Adipocyte (in vitro differentiated cells): ENCODE measurements at regions not wholly inside any gene's neighbourhood (a gene's known extent, or its start where the extent isn't known, plus 50 kb on each side); places are given as distances from the start of the nearest gene placed in this dataset.
A peak's percentile ranks its signal among the peaks of the same experiment; 100 is the strongest.

ENCODE experiments used
- DNase-seq: peaks from one replicate; pipeline ENCODE4 v3.0.0-alpha.2; 2015; ENCODE audit warnings: low read depth
- H3K27me3 ChIP-seq: replicated peaks from 2 replicates; pipeline ENCODE4 v1.7.0; 2013; ENCODE audit warnings: mild to moderate bottlenecking, low read length, moderate library complexity; ENCODE audit not compliant: control insufficient read depth, insufficient read depth
- H3K36me3 ChIP-seq: 2 replicates; pipeline ENCODE4 v1.7.0; 2013; ENCODE audit warnings: low read length, mild to moderate bottlenecking, moderate library complexity; ENCODE audit not compliant: control insufficient read depth, insufficient read depth, severe bottlenecking
- H3K4me1 ChIP-seq: 2 replicates; pipeline ENCODE4 v1.7.0; 2013; ENCODE audit warnings: mild to moderate bottlenecking, low read length, moderate library complexity; ENCODE audit not compliant: control insufficient read depth, insufficient read depth
- H3K4me3 ChIP-seq: 2 replicates; pipeline ENCODE4 v1.7.0; 2013; ENCODE audit warnings: mild to moderate bottlenecking, low read length, moderate library complexity
- H3K9ac ChIP-seq: 2 replicates; pipeline ENCODE4 v1.7.0; 2013; ENCODE audit warnings: mild to moderate bottlenecking, low read length, moderate library complexity
- H3K9me3 ChIP-seq: 2 replicates; pipeline ENCODE4 v1.7.0; 2013; ENCODE audit warnings: mild to moderate bottlenecking, low read length, moderate library complexity; ENCODE audit not compliant: control insufficient read depth

- no peak for DNase-seq
- Histone ChIP-seq H3K9ac (no peak overlapping the region), H3K4me3 (no peak overlapping the region), H3K27me3 (no peaks in the 10 kb centered on the region), H3K36me3 (no peaks in the 10 kb centered on the region), H3K4me1 (peaks cover 5% of the 10 kb centered on the region), H3K9me3 (no peaks in the 10 kb centered on the region)
Observed at GRCh38 chr10:20972925-20973324, 75.8 kb upstream of the NEBL start.

GRCh38 chr10:20971901-20972300, 74.8 kb upstream of the NEBL start:
- no peak overlapping the region for H3K9ac ChIP-seq
- H3K4me3 ChIP-seq: no peak overlapping the region
- peak; percentile 0 for DNase-seq
- H3K9me3 ChIP-seq: no peaks in the 10 kb centered on the region
- H3K36me3 ChIP-seq: no peaks in the 10 kb centered on the region
- no peaks in the 10 kb centered on the region for H3K27me3 ChIP-seq
- H3K4me1 ChIP-seq: peaks cover 5% of the 10 kb centered on the region

GRCh38 chr10:20970708-20971107, 73.6 kb upstream of the NEBL start:
- Histone ChIP-seq H3K27me3 (no peaks in the 10 kb centered on the region), H3K9me3 (no peaks in the 10 kb centered on the region), H3K4me3 (no peak overlapping the region), H3K4me1 (peaks cover 5% of the 10 kb centered on the region), H3K36me3 (no peaks in the 10 kb centered on the region), H3K9ac (no peak overlapping the region)
- DNase-seq: no peak

- H3K9ac ChIP-seq: no peak overlapping the region
- no peak overlapping the region for H3K4me3 ChIP-seq
- H3K36me3 ChIP-seq: no peaks in the 10 kb centered on the region
- H3K4me1 ChIP-seq: peaks cover 5% of the 10 kb centered on the region
- no peaks in the 10 kb centered on the region for H3K27me3 ChIP-seq
- DNase-seq: no peak
- no peaks in the 10 kb centered on the region for H3K9me3 ChIP-seq
Observed at GRCh38 chr10:20970044-20970443, 72.9 kb upstream of the NEBL start.

- H3K4me3 ChIP-seq: no peak overlapping the region
- no peaks in the 10 kb centered on the region for H3K9me3 ChIP-seq
- peaks cover 4% of the 10 kb centered on the region for H3K4me1 ChIP-seq
- H3K27me3 ChIP-seq: no peaks in the 10 kb centered on the region
- no peak for DNase-seq
- no peaks in the 10 kb centered on the region for H3K36me3 ChIP-seq
- no peak overlapping the region for H3K9ac ChIP-seq
Observed at GRCh38 chr10:20966426-20966825, 69.3 kb upstream of the NEBL start.

GRCh38 chr10:20963721-20964595, 66.8 kb upstream of the NEBL start:
- Histone ChIP-seq H3K36me3 (no peaks in the 10 kb centered on the region), H3K9ac (no peak overlapping the region), H3K27me3 (no peaks in the 10 kb centered on the region), H3K4me1 (peaks cover 4% of the 10 kb centered on the region), H3K4me3 (no peak overlapping the region), H3K9me3 (no peaks in the 10 kb centered on the region)
- no peak for DNase-seq

GRCh38 chr10:20963056-20963455, 65.9 kb upstream of the NEBL start:
- no peak for DNase-seq
- no peak overlapping the region for H3K9ac ChIP-seq
- H3K9me3 ChIP-seq: no peaks in the 10 kb centered on the region
- no peaks in the 10 kb centered on the region for H3K27me3 ChIP-seq
- H3K36me3 ChIP-seq: no peaks in the 10 kb centered on the region
- peaks cover 7% of the 10 kb centered on the region for H3K4me1 ChIP-seq
- H3K4me3 ChIP-seq: no peak overlapping the region

GRCh38 chr10:20962165-20962564, 65.1 kb upstream of the NEBL start:
- no peaks in the 10 kb centered on the region for H3K27me3 ChIP-seq
- peaks cover 16% of the 10 kb centered on the region for H3K4me1 ChIP-seq
- H3K4me3 ChIP-seq: no peak overlapping the region
- no peaks in the 10 kb centered on the region for H3K36me3 ChIP-seq
- no peak overlapping the region for H3K9ac ChIP-seq
- H3K9me3 ChIP-seq: no peaks in the 10 kb centered on the region
- DNase-seq: peak; percentile 3

GRCh38 chr10:20959242-20959641, 62.1 kb upstream of the NEBL start:
- H3K4me3 ChIP-seq: no peak overlapping the region
- no peaks in the 10 kb centered on the region for H3K36me3 ChIP-seq
- peaks cover 23% of the 10 kb centered on the region for H3K4me1 ChIP-seq
- H3K27me3 ChIP-seq: no peaks in the 10 kb centered on the region
- no peak overlapping the region for H3K9ac ChIP-seq
- no peak for DNase-seq
- no peaks in the 10 kb centered on the region for H3K9me3 ChIP-seq

GRCh38 chr10:20958764-20959163, 61.7 kb upstream of the NEBL start:
- H3K4me1 ChIP-seq: peaks cover 23% of the 10 kb centered on the region
- H3K4me3 ChIP-seq: no peak overlapping the region
- H3K9ac ChIP-seq: no peak overlapping the region
- no peaks in the 10 kb centered on the region for H3K9me3 ChIP-seq
- H3K36me3 ChIP-seq: no peaks in the 10 kb centered on the region
- no peaks in the 10 kb centered on the region for H3K27me3 ChIP-seq
- DNase-seq: no peak

GRCh38 chr10:20958225-20958624, 61.1 kb upstream of the NEBL start:
- H3K27me3 ChIP-seq: no peaks in the 10 kb centered on the region
- DNase-seq: no peak
- no peak overlapping the region for H3K4me3 ChIP-seq
- H3K36me3 ChIP-seq: no peaks in the 10 kb centered on the region
- peaks cover 23% of the 10 kb centered on the region for H3K4me1 ChIP-seq
- H3K9me3 ChIP-seq: no peaks in the 10 kb centered on the region
- no peak overlapping the region for H3K9ac ChIP-seq

GRCh38 chr10:20957744-20958143, 60.6 kb upstream of the NEBL start:
- no peaks in the 10 kb centered on the region for H3K9me3 ChIP-seq
- no peak overlapping the region for H3K4me3 ChIP-seq
- H3K4me1 ChIP-seq: peaks cover 23% of the 10 kb centered on the region
- DNase-seq: no peak
- no peaks in the 10 kb centered on the region for H3K27me3 ChIP-seq
- no peaks in the 10 kb centered on the region for H3K36me3 ChIP-seq
- no peak overlapping the region for H3K9ac ChIP-seq
